Keratinocyte (primary cell): ENCODE measurements at regions not wholly inside any gene's neighbourhood (a gene's known extent, or its start where the extent isn't known, plus 50 kb on each side); places are given as distances from the start of the nearest gene placed in this dataset.
A peak's percentile ranks its signal among the peaks of the same experiment; 100 is the strongest.

Source experiments
- DNase-seq: peaks from one replicate; pipeline ENCODE4 v3.0.0-alpha.2; 2011; ENCODE audit warnings: low read depth, missing footprints, low spot score
- FAIRE-seq: peaks from 2 replicates; lab custom pipeline; 2011; peaks lifted over from hg19 to GRCh38; lab: Jason Lieb, UNC
- H2AFZ ChIP-seq: 2 replicates; pipeline ENCODE4 v1.6.0; 2012; ENCODE audit warnings: low read length, control low read depth, inconsistent platforms; ENCODE audit not compliant: control insufficient read depth
- H3K27ac ChIP-seq: 2 replicates; pipeline ENCODE4 v1.5.1; 2011; ENCODE audit warnings: low read length; ENCODE audit not compliant: control insufficient read depth, insufficient read depth
- H3K27me3 ChIP-seq: 3 replicates; pipeline ENCODE4 v1.6.0; 2011; ENCODE audit warnings: low read length; ENCODE audit not compliant: control insufficient read depth, insufficient read depth; ENCODE audit errors: extremely low read depth
- H3K36me3 ChIP-seq, 2 experiments: 2 replicates in 1 of 2; 3 replicates in 1 of 2; pipeline ENCODE4 v1.5.1; 2011; ENCODE audit warnings: low read length in 2 of 2, mild to moderate bottlenecking in 1 of 2; ENCODE audit not compliant: control insufficient read depth in 2 of 2, insufficient read depth in 2 of 2; ENCODE audit errors: extremely low read depth in 1 of 2
- H3K4me1 ChIP-seq: 3 replicates; pipeline ENCODE4 v1.5.1; 2011; ENCODE audit warnings: low read length; ENCODE audit not compliant: control insufficient read depth, insufficient read depth; ENCODE audit errors: extremely low read depth
- H3K4me2 ChIP-seq: 3 replicates; pipeline ENCODE4 v1.6.0; 2011; ENCODE audit warnings: low read depth, low read length; ENCODE audit not compliant: control insufficient read depth, insufficient read depth; ENCODE audit errors: extremely low read depth
- H3K4me3 ChIP-seq, 3 experiments: fragments of 200-600 bp in 1 of 3; sonication (generic) in 1 of 3; 2 replicates in 2 of 3; 3 replicates in 1 of 3; pipeline ENCODE4 v1.5.1; 2011 to 2016; ENCODE audit warnings: low read length in 3 of 3, mild to moderate bottlenecking in 3 of 3, control low read depth in 2 of 3, inconsistent platforms in 1 of 3, low read depth in 1 of 3, mixed read lengths in 1 of 3, mixed run types in 1 of 3, moderate library complexity in 1 of 3; ENCODE audit not compliant: control insufficient read depth in 2 of 3, insufficient read depth in 2 of 3; ENCODE audit errors: extremely low read depth in 1 of 3
- H3K79me2 ChIP-seq: 2 replicates; pipeline ENCODE4 v1.6.0; 2012; ENCODE audit warnings: low read length; ENCODE audit not compliant: control insufficient read depth, insufficient read depth
- H3K9ac ChIP-seq: 3 replicates; pipeline ENCODE4 v1.6.0; 2011; ENCODE audit warnings: low read length; ENCODE audit not compliant: control insufficient read depth, insufficient read depth; ENCODE audit errors: extremely low read depth
- H3K9me1 ChIP-seq: 3 replicates; pipeline ENCODE4 v1.6.0; 2011; ENCODE audit warnings: low read length; ENCODE audit not compliant: control insufficient read depth, insufficient read depth; ENCODE audit errors: extremely low read depth
- H3K9me3 ChIP-seq: 2 replicates; pipeline ENCODE4 v1.5.1; 2012; ENCODE audit warnings: low read depth, low read length; ENCODE audit not compliant: control insufficient read depth
- H4K20me1 ChIP-seq: 3 replicates; pipeline ENCODE4 v1.6.0; 2011; ENCODE audit warnings: low read length; ENCODE audit not compliant: control insufficient read depth, insufficient read depth; ENCODE audit errors: extremely low read depth
- EZH2 ChIP-seq: IDR thresholded peaks from one replicate; pipeline ENCODE4 v1.6.1; 2012; ENCODE audit warnings: inconsistent platforms, mild to moderate bottlenecking, low read length, moderate library complexity
- dilution Hi-C: fragments of 300-500 bp; cut with MboI; formaldehyde crosslinking; loops from one replicate; pipeline ENCODE4 v1.7.0; 2020; ENCODE audit warnings: low sequenced_read_pairs; ENCODE audit not compliant: extremely low pct_ligation_motif_present
- TF ChIP-seq, protein P1 (sequence below), 3 experiments: IDR thresholded peaks in 1 of 3; conservative IDR thresholded peaks in 1 of 3; optimal IDR thresholded peaks in 1 of 3; 2 replicates in 2 of 3; 3 replicates in 1 of 3; pipeline versions ENCODE3 to v1.5.1; 2011; ENCODE audit warnings: low read length in 3 of 3, mild to moderate bottlenecking in 3 of 3, moderate library complexity in 2 of 3, control low read depth in 1 of 3, inconsistent platforms in 1 of 3; ENCODE audit not compliant: insufficient read depth in 2 of 3; ENCODE audit errors: extremely low read depth in 1 of 3

DNA sequence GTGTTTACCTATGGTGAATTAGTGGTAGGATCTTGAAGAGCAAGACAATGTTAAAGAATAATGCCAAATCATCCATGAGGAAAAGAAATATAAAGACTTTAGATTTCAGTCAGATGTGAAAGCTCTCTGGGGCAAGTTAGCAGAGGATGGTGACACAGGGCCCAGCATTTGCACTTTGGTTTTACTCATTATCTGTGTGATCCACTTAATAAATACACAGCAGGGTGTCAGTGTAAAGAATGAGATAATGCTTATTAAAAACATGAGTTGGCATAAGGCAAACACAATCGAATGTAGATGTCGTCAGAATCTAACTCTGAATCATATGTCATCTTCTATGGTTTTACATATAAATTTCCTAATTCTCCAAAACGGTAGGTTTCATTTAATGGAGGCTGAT is 130.4 kb upstream of the PREP start:
- dilution Hi-C loops, result no loop called here
- H2AFZ ChIP-seq, result no peak overlapping the region
- H3K4me3 ChIP-seq, result no peak overlapping the region
- H4K20me1 ChIP-seq, result no peaks in the 10 kb centered on the region
- TF ChIP-seq, protein P1, sequence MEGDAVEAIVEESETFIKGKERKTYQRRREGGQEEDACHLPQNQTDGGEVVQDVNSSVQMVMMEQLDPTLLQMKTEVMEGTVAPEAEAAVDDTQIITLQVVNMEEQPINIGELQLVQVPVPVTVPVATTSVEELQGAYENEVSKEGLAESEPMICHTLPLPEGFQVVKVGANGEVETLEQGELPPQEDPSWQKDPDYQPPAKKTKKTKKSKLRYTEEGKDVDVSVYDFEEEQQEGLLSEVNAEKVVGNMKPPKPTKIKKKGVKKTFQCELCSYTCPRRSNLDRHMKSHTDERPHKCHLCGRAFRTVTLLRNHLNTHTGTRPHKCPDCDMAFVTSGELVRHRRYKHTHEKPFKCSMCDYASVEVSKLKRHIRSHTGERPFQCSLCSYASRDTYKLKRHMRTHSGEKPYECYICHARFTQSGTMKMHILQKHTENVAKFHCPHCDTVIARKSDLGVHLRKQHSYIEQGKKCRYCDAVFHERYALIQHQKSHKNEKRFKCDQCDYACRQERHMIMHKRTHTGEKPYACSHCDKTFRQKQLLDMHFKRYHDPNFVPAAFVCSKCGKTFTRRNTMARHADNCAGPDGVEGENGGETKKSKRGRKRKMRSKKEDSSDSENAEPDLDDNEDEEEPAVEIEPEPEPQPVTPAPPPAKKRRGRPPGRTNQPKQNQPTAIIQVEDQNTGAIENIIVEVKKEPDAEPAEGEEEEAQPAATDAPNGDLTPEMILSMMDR (optimal IDR thresholded peaks at IDR 0.05 in 1 of 3, IDR thresholded peaks at IDR 0.05 in 1 of 3, conservative IDR thresholded peaks at IDR 0.05 in 1 of 3; ENCODE audit: extremely low read depth in 1 of 3, insufficient read depth in 2 of 3, low read length in 3 of 3), result no peak
- no peak for TF ChIP-seq EZH2
- peaks cover 21% of the 10 kb centered on the region for H3K4me1 ChIP-seq
- H3K36me3 ChIP-seq, result no peaks in the 10 kb centered on the region
- H3K27ac ChIP-seq, result no peak overlapping the region
- H3K9me3 ChIP-seq, result no peaks in the 10 kb centered on the region
- no peak overlapping the region for H3K4me2 ChIP-seq
- no peaks in the 10 kb centered on the region for H3K9me1 ChIP-seq
- no peak overlapping the region for H3K9ac ChIP-seq
- H3K27me3 ChIP-seq, result no peaks in the 10 kb centered on the region
- no peak for DNase-seq
- H3K79me2 ChIP-seq, result no peaks in the 10 kb centered on the region
- no peak for FAIRE-seq

DNA sequence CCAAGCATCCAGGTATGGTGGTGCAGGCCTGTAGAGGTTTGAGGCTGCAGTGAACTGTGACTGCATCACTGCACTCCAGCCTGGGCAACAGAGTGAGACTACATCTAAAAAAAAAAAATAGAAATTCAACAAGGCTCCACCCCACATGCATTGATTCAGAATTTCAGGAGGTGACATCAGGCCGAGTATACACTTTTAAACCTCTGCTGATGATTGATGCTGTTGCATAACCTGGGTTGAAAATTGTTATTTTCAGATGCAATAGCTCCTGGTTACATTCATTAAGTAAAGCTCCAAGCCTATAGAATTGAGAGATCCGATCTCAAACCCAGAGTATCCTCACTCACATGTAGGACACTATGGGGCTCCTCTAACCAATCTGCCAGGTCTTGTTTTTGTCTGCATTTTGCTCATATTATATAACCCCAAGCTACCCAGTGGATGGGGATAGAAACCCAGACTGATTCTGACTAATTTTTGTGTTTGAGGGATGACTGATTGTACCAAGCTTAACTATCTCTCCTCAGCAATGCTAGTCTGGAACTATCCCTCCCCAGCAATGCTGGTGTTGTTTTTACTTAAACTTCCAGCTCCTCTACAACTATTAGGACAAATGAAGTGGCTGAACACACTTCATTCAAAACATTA is 123.5 kb upstream of the PREP start:
- Histone ChIP-seq H3K9ac (no peak overlapping the region), H3K79me2 (no peaks in the 10 kb centered on the region), H2AFZ (no peak overlapping the region), H3K4me1 (peaks cover 5% of the 10 kb centered on the region), H3K9me1 (no peaks in the 10 kb centered on the region), H4K20me1 (no peaks in the 10 kb centered on the region), H3K4me3 (no peak overlapping the region), H3K27me3 (no peaks in the 10 kb centered on the region), H3K9me3 (no peaks in the 10 kb centered on the region), H3K4me2 (no peak overlapping the region), H3K27ac (peak overlapping the region; percentile 27), H3K36me3 (no peaks in the 10 kb centered on the region)
- no peak for DNase-seq
- FAIRE-seq, result peak; percentile 56
- no peak for TF ChIP-seq EZH2
- TF ChIP-seq, protein P1 (optimal IDR thresholded peaks at IDR 0.05 in 1 of 3, IDR thresholded peaks at IDR 0.05 in 1 of 3, conservative IDR thresholded peaks at IDR 0.05 in 1 of 3; ENCODE audit: extremely low read depth in 1 of 3, insufficient read depth in 2 of 3, low read length in 3 of 3), result no peak
- dilution Hi-C loops, result no loop called here
